ENCODE measurements at regions not wholly inside any gene's neighbourhood (a gene's known extent, or its start where the extent isn't known, plus 50 kb on each side); places are given as distances from the start of the nearest gene placed in this dataset.

- WGBS, 2 donors = 40 to 49% methylated on average over 6 of the region's 6 CpGs
These were observed 223.8 kb downstream of the TLE1 start for GRCh38 chr9:81465468-81466011.

GRCh38 chr9:81462801-81463200 is 226.5 kb downstream of the TLE1 start:
- DNase-seq (no peak), ATAC-seq (ENCODE audit: low FRiP score in 2 of 2) (no peak)
- TF ChIP-seq CTCF (IDR thresholded peaks at IDR 0.05) (no peak), POLR2AphosphoS5 (IDR thresholded peaks at IDR 0.05) (no peak), EP300 (IDR thresholded peaks at IDR 0.05) (no peak), POLR2A (IDR thresholded peaks at IDR 0.05) (no peak)
- H3K36me3 ChIP-seq = no peaks in the 10 kb centered on the region
- H3K4me3 ChIP-seq = no peak overlapping the region
- H3K4me1 ChIP-seq = no peaks in the 10 kb centered on the region
- H3K9me3 ChIP-seq = no peaks in the 10 kb centered on the region
- no peak overlapping the region for H3K27ac ChIP-seq
- H3K27me3 ChIP-seq = no peaks in the 10 kb centered on the region

More at GRCh38 chr9:81465468-81466011, 223.8 kb downstream of the TLE1 start:
- Histone ChIP-seq H3K36me3 (no peaks in the 10 kb centered on the region), H3K9me3 (no peaks in the 10 kb centered on the region), H3K4me1 (no peaks in the 10 kb centered on the region), H3K27me3 (no peaks in the 10 kb centered on the region), H3K27ac (no peak overlapping the region), H3K4me3 (no peak overlapping the region)
- DNase-seq = no peak
- TF ChIP-seq POLR2A (IDR thresholded peaks at IDR 0.05) = no peak
- TF ChIP-seq POLR2AphosphoS5 (IDR thresholded peaks at IDR 0.05) = no peak
- no peak for TF ChIP-seq CTCF (IDR thresholded peaks at IDR 0.05)
- TF ChIP-seq EP300 (IDR thresholded peaks at IDR 0.05) = no peak
- no peak for ATAC-seq (ENCODE audit: low FRiP score in 2 of 2)

DNA sequence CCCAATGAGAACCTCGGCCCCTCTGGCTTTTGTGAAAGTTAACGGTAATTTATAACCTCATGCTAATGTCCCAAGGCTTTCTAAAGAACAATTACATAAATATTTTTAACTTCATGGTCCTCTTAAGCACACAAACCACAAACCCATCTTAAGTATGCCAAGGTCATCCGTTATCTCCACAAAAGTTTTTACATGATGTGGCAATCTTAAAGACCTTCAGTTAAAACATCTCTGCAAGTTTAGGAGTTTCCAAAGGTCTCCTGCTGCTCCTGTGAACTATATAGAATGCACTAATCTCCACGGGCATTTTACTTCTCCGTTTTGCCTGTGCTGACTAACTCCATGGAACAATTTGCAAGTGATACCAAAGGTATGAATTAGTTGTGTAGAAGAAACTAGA is 228.2 kb downstream of the TLE1 start:
- no peaks in the 10 kb centered on the region for H3K9me3 ChIP-seq
- no peaks in the 10 kb centered on the region for H3K27me3 ChIP-seq
- no peak for DNase-seq
- no peak overlapping the region for H3K27ac ChIP-seq
- no peaks in the 10 kb centered on the region for H3K4me1 ChIP-seq
- H3K4me3 ChIP-seq = no peak overlapping the region
- ATAC-seq (ENCODE audit: low FRiP score in 2 of 2) = no peak
- 81 to 84% methylated on average over 5 of the region's 5 CpGs for WGBS, 2 donors
- no peak for TF ChIP-seq POLR2A (IDR thresholded peaks at IDR 0.05)
- TF ChIP-seq CTCF (IDR thresholded peaks at IDR 0.05) = no peak
- no peak for TF ChIP-seq POLR2AphosphoS5 (IDR thresholded peaks at IDR 0.05)
- no peak for TF ChIP-seq EP300 (IDR thresholded peaks at IDR 0.05)
- no peaks in the 10 kb centered on the region for H3K36me3 ChIP-seq

GRCh38 chr9:81460693-81461092 is 228.7 kb downstream of the TLE1 start:
- Histone ChIP-seq H3K4me3 (no peak overlapping the region), H3K36me3 (no peaks in the 10 kb centered on the region), H3K9me3 (no peaks in the 10 kb centered on the region), H3K27ac (no peak overlapping the region), H3K27me3 (no peaks in the 10 kb centered on the region), H3K4me1 (no peaks in the 10 kb centered on the region)
- ATAC-seq (ENCODE audit: low FRiP score in 2 of 2) = no peak
- DNase-seq = no peak
- no peak for TF ChIP-seq POLR2A (IDR thresholded peaks at IDR 0.05)
- TF ChIP-seq POLR2AphosphoS5 (IDR thresholded peaks at IDR 0.05) = no peak
- TF ChIP-seq CTCF (IDR thresholded peaks at IDR 0.05) = no peak
- TF ChIP-seq EP300 (IDR thresholded peaks at IDR 0.05) = no peak
- WGBS, 2 donors = 67 to 71% methylated on average over 1 of the region's 1 CpG

- no peaks in the 10 kb centered on the region for H3K9me3 ChIP-seq
- no peak overlapping the region for H3K27ac ChIP-seq
- no peak overlapping the region for H3K4me3 ChIP-seq
- no peaks in the 10 kb centered on the region for H3K27me3 ChIP-seq
- no peaks in the 10 kb centered on the region for H3K4me1 ChIP-seq
- no peaks in the 10 kb centered on the region for H3K36me3 ChIP-seq
- DNase-seq (no peak), ATAC-seq (ENCODE audit: low FRiP score in 2 of 2) (no peak)
- no peak for TF ChIP-seq CTCF (IDR thresholded peaks at IDR 0.05)
- no peak for TF ChIP-seq POLR2AphosphoS5 (IDR thresholded peaks at IDR 0.05)
- TF ChIP-seq POLR2A (IDR thresholded peaks at IDR 0.05) = no peak
- no peak for TF ChIP-seq EP300 (IDR thresholded peaks at IDR 0.05)
These were observed 229.8 kb downstream of the TLE1 start for GRCh38 chr9:81459591-81459990.

All from upper lobe of left lung (tissue), 6 donors.